ENCODE measurements at regions not wholly inside any gene's neighbourhood (a gene's known extent, or its start where the extent isn't known, plus 50 kb on each side); places are given as distances from the start of the nearest gene placed in this dataset.

DNA sequence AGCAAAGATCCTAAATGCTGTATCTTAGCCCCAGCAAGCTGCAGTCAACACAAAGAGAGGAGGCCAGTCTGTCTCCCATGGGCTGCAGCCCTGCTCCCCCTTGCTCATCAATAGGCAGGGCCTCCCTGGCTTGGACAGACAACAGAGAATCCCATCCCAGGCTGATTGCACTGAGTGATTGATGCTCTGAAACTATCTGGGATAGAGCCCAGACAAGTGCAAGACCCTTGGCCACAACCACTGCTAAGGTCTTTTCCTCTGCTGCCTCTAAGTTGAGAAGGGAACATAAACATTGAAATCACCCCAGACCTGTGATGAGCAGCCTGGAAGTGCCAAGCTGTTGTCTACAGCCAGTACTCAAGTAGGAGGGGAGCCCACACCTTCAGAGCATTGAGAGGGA lies 661.0 kb upstream of the CDH18 start:
- no peak for DNase-seq (ENCODE audit: low spot score)

GRCh38 chr5:20636686-20637085 lies 648.7 kb upstream of the CDH18 start:
- no peak for DNase-seq (ENCODE audit: low spot score)

DNA sequence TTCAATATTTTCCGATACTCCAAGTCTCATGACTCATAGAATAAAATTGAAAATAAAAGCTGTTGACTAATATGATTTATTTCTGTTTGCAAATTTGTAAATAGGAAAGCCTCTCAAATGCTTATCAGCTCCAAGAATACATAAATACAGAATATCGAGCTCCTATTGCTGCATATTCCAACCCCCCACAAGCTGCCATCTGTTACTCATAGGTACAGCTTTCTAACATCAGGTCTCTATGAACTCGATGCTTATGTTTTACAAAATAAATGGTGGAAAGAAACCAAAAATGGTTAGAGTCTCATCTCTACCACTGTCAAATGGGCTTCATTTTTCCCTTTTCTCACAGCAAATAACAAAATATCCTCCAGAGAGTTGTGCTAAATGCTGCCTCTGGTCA lies 631.6 kb upstream of the CDH18 start:
- no peak for DNase-seq (ENCODE audit: low spot score)

GRCh38 chr5:20618340-20618739 lies 630.3 kb upstream of the CDH18 start:
- no peak for DNase-seq (ENCODE audit: low spot score)

DNA sequence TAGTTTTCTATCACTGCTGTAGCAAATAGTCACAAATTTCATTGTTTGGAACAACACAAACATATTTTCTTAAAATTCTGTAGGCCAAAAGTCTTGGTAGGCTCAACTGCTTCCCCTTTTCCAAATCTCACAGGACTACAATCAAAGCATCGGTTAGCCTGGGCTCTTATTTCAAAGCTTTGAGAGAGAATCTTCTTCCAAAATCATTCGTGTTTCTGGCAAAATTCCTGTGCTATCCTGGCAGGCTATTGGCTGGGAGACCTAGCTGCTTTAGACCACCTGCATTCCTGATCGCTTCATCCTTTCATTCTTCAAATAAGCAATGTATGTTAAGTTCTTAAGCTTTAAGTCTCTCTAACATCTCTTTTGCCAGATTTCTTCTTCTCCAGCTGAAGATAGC lies 629.8 kb upstream of the CDH18 start:
- no peak for DNase-seq (ENCODE audit: low spot score)

- no peak for DNase-seq (ENCODE audit: low spot score)
Measured at GRCh38 chr5:20615888-20616563, 628.0 kb upstream of the CDH18 start.

DNA sequence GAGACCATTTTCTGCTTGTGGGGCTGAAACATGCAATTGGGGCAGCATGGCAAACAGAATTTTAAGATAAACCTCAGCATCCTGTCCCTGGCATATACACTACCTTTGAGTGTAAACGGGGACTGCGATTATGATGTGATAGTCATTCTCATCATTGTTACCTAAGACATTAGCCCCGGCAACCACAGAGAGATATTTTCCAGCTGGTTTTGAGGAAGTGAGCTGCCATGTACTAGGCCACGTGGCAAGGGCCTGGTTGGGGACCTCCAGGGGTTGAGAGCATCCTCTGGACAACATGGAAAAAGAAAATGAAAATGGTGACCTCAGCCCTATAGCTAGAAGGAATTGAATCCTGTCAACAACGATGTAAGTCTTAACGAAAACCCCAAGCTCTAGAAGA lies 623.6 kb upstream of the CDH18 start:
- DNase-seq (ENCODE audit: low spot score) = no peak

DNA sequence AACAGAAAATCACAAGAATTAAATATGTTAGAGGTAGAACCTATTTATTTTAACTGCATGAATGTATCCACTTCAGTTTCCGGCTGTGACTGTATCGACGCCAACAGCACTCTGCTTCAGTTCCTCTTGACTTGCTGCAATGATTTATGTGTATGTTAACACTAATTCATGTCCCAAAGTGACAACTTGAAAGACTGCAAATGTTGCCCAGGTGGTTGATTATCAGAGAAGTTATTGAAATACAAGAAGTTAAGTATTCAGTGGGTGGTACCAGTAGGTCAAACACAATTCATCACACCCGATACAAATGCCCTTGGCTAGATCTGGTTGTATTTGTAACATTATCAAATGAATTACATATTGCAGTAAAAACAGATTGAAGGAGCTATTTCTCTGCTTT lies 622.7 kb upstream of the CDH18 start:
- no peak for DNase-seq (ENCODE audit: low spot score)

- DNase-seq (ENCODE audit: low spot score) = no peak
Measured at GRCh38 chr5:20609126-20609525, 621.1 kb upstream of the CDH18 start.

- no peak for DNase-seq (ENCODE audit: low spot score)
Measured at GRCh38 chr5:20608567-20608966, 620.6 kb upstream of the CDH18 start.

DNA sequence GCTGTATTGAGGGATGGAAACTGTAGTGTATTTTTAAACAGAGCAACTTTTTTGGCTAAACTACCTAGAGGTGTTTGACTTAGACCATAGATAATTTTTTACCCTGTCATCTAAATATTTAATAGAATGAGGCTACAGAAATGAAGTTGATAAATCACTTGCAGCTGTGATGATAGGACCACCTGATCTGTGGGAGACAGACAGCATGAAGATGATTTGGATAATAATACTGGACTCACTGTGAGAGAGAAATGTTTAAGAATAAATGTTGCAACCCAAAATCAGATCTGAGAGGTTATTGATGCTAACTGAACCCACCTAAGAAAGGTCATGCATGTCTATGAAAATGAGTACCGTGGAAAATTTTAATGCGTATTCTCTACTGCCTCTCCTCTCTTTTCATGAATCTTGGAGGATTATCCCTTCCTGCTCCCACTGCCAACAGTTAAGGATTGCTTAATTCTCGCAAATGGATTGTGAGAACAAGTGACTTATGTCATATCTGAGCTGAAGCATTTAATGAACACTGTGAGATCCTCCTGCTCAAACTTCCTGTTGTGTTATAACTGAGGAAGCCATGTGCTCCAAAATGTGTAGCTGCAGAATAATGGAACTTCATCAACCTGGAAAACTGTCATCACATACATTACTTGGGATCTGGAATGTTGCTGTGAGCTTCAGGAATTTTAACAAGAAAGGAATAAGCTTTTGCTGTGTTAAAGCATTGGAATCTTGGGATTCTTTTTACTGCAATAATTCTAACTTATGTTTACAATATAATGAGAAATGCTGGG lies 617.9 kb upstream of the CDH18 start:
- no peak for DNase-seq (ENCODE audit: low spot score)

DNA sequence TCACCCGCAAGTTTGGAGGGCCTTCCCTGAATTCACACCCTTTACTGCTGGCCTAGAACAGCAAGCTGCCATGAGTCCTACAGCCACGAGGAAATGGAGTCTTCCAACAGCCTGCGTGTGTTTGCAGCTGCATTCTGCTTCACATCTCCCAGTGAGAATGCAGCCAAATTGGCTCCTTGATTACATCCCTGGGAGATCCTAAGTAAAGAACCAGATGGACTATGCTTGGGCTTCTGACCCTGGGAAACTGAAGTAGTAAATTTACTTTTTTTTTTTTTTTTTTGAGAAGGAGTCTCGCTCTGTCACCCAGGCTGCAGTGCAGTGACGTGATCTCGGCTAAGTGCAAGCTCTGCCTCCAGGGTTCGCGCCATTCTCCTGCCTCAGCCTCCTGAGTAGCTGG lies 617.0 kb upstream of the CDH18 start:
- DNase-seq (ENCODE audit: low spot score) = no peak

- no peak for DNase-seq (ENCODE audit: low spot score)
Measured at GRCh38 chr5:20601678-20602100, 613.7 kb upstream of the CDH18 start.

DNA sequence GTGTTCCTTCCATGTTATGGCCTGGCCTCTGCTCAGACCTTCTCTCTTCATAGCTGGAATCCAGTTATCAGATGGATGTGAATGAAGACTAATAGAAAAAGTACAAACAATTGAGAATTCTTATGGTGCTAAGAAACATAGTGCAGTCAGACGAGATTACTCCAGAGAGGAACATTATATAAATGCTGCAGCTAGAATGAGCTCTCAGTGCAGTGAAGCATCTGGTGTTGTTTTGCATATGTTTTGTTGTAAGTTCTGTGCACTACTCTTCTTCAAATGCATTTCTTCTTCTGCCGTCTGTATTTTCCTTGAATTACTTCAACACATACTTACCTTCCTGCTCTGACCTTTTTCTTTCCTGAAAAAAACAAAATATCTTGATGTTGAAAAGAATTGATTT lies 602.4 kb upstream of the CDH18 start:
- DNase-seq (ENCODE audit: low spot score) = no peak

DNA sequence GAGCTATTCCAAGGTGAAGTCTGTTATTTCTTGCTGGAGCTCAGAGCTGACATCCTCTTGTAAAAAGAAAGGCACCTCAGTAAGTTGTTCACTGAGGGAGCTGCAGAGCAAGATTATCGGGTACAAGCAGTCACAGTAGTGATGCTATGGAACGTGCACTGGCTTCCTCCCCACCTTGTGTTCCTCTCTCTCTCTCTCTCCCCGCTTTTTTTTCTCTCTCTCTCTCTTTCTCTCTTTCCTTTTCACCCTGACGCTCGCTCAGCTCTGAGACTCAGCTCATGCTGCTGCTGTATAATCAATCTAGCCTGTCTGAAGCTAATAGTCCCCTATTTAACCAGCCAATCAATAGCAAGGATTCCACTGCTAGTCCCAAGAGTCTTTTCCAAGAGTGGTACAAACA lies 587.6 kb upstream of the CDH18 start:
- no peak for DNase-seq (ENCODE audit: low spot score)

- DNase-seq (ENCODE audit: low spot score) = no peak
Measured at GRCh38 chr5:20574576-20574975, 586.6 kb upstream of the CDH18 start.

GRCh38 chr5:20572614-20573013 lies 584.6 kb upstream of the CDH18 start:
- no peak for DNase-seq (ENCODE audit: low spot score)

GRCh38 chr5:20570486-20570885 lies 582.5 kb upstream of the CDH18 start:
- DNase-seq (ENCODE audit: low spot score) = no peak

DNA sequence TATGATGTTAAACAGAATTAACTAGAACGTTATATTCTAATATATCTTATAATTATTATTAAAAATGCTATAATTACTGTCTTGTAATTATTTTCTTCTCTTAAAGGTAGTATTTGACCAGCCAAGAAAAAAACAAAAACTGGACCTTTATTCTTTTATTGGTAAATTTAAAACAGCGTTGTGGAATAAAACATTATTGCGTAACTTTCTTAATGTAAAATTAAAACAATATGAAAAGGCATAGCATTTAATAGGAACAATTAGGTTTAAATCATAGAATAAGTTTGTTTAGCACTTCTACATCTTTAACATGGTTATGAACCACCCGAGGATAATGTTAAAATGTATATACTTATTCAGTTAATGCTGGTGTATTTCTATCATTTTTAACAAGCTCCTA lies 574.5 kb upstream of the CDH18 start:
- no peak for DNase-seq (ENCODE audit: low spot score)

GRCh38 chr5:20559845-20560244 lies 571.8 kb upstream of the CDH18 start:
- DNase-seq (ENCODE audit: low spot score) = no peak

GRCh38 chr5:20556115-20556763 lies 568.2 kb upstream of the CDH18 start:
- no peak for DNase-seq (ENCODE audit: low spot score)

GRCh38 chr5:20555034-20555433 lies 567.0 kb upstream of the CDH18 start:
- DNase-seq (ENCODE audit: low spot score) = no peak

GRCh38 chr5:20554001-20554400 lies 566.0 kb upstream of the CDH18 start:
- DNase-seq (ENCODE audit: low spot score) = no peak
